ENCODE measurements at regions not wholly inside any gene's neighbourhood (a gene's known extent, or its start where the extent isn't known, plus 50 kb on each side); places are given as distances from the start of the nearest gene placed in this dataset.

GRCh38 chr2:59484673-59485072 is 1068.8 kb downstream of the BCL11A start:
- H3K9ac ChIP-seq (ENCODE audit: low read length): no peak overlapping the region
- no peaks in the 10 kb centered on the region for H3K79me2 ChIP-seq (ENCODE audit: low read length)
- no peaks in the 10 kb centered on the region for H3K9me2 ChIP-seq (replicated peaks; ENCODE audit: insufficient read depth, low read length)
- DNase-seq: no peak
- no peaks in the 10 kb centered on the region for H3K4me1 ChIP-seq (ENCODE audit: low read length)
- no peak overlapping the region for H3K27ac ChIP-seq (ENCODE audit: low read length)
- TF ChIP-seq CTCF (IDR thresholded peaks at IDR 0.05; ENCODE audit: low read length) (no peak), EZH2phosphoT487 (IDR thresholded peaks at IDR 0.05; ENCODE audit: low read length) (no peak), EZH2 (optimal IDR thresholded peaks at IDR 0.05; ENCODE audit: low read depth, low read length) (no peak)
- no peak overlapping the region for H3K4me2 ChIP-seq (ENCODE audit: low read depth, low read length)
- no peaks in the 10 kb centered on the region for H3K36me3 ChIP-seq (replicated peaks; ENCODE audit: insufficient read depth, low read length)
- H3F3A ChIP-seq (ENCODE audit: insufficient read depth, low read length): no peaks in the 10 kb centered on the region
- no peaks in the 10 kb centered on the region for H3K27me3 ChIP-seq (replicated peaks; ENCODE audit: insufficient read depth, low read length)
- no peak overlapping the region for H3K4me3 ChIP-seq (ENCODE audit: low read length)
- no peaks in the 10 kb centered on the region for H4K20me1 ChIP-seq (ENCODE audit: insufficient read depth, low read length)
- H3K9me3 ChIP-seq (replicated peaks; ENCODE audit: insufficient read depth, low read length): no peaks in the 10 kb centered on the region
- H2AFZ ChIP-seq (ENCODE audit: low read length): no peak overlapping the region

- H3K9me3 ChIP-seq (replicated peaks; ENCODE audit: insufficient read depth, low read length): no peaks in the 10 kb centered on the region
- DNase-seq: no peak
- H3K4me3 ChIP-seq (ENCODE audit: low read length): no peak overlapping the region
- no peaks in the 10 kb centered on the region for H3K36me3 ChIP-seq (replicated peaks; ENCODE audit: insufficient read depth, low read length)
- no peaks in the 10 kb centered on the region for H3K9me2 ChIP-seq (replicated peaks; ENCODE audit: insufficient read depth, low read length)
- H3K4me1 ChIP-seq (ENCODE audit: low read length): no peaks in the 10 kb centered on the region
- no peak overlapping the region for H2AFZ ChIP-seq (ENCODE audit: low read length)
- H3K4me2 ChIP-seq (ENCODE audit: low read depth, low read length): no peak overlapping the region
- H4K20me1 ChIP-seq (ENCODE audit: insufficient read depth, low read length): no peaks in the 10 kb centered on the region
- no peak overlapping the region for H3K27ac ChIP-seq (ENCODE audit: low read length)
- H3K79me2 ChIP-seq (ENCODE audit: low read length): no peaks in the 10 kb centered on the region
- no peak overlapping the region for H3K9ac ChIP-seq (ENCODE audit: low read length)
- TF ChIP-seq EZH2 (optimal IDR thresholded peaks at IDR 0.05; ENCODE audit: low read depth, low read length) (no peak), CTCF (IDR thresholded peaks at IDR 0.05; ENCODE audit: low read length) (no peak), EZH2phosphoT487 (IDR thresholded peaks at IDR 0.05; ENCODE audit: low read length) (no peak)
- no peaks in the 10 kb centered on the region for H3K27me3 ChIP-seq (replicated peaks; ENCODE audit: insufficient read depth, low read length)
- no peaks in the 10 kb centered on the region for H3F3A ChIP-seq (ENCODE audit: insufficient read depth, low read length)
Observed at GRCh38 chr2:59463426-59463825, 1090.0 kb downstream of the BCL11A start.

GRCh38 chr2:59462422-59463197 is 1090.8 kb downstream of the BCL11A start:
- Histone ChIP-seq H3K9me2 (replicated peaks; ENCODE audit: insufficient read depth, low read length) (no peaks in the 10 kb centered on the region), H3K4me3 (ENCODE audit: low read length) (no peak overlapping the region), H3K9me3 (replicated peaks; ENCODE audit: insufficient read depth, low read length) (no peaks in the 10 kb centered on the region), H3K9ac (ENCODE audit: low read length) (no peak overlapping the region), H3K36me3 (replicated peaks; ENCODE audit: insufficient read depth, low read length) (no peaks in the 10 kb centered on the region), H2AFZ (ENCODE audit: low read length) (no peak overlapping the region), H3K4me2 (ENCODE audit: low read depth, low read length) (no peak overlapping the region), H3K27me3 (replicated peaks; ENCODE audit: insufficient read depth, low read length) (no peaks in the 10 kb centered on the region), H4K20me1 (ENCODE audit: insufficient read depth, low read length) (no peaks in the 10 kb centered on the region), H3K4me1 (ENCODE audit: low read length) (no peaks in the 10 kb centered on the region), H3F3A (ENCODE audit: insufficient read depth, low read length) (no peaks in the 10 kb centered on the region), H3K79me2 (ENCODE audit: low read length) (no peaks in the 10 kb centered on the region), H3K27ac (ENCODE audit: low read length) (no peak overlapping the region)
- no peak for TF ChIP-seq EZH2phosphoT487 (IDR thresholded peaks at IDR 0.05; ENCODE audit: low read length)
- TF ChIP-seq CTCF (IDR thresholded peaks at IDR 0.05; ENCODE audit: low read length): no peak
- no peak for TF ChIP-seq EZH2 (optimal IDR thresholded peaks at IDR 0.05; ENCODE audit: low read depth, low read length)
- DNase-seq: no peak

Data from MM.1S (cell line).